ENCODE measurements at regions not wholly inside any gene's neighbourhood (a gene's known extent, or its start where the extent isn't known, plus 50 kb on each side); places are given as distances from the start of the nearest gene placed in this dataset.

DNA sequence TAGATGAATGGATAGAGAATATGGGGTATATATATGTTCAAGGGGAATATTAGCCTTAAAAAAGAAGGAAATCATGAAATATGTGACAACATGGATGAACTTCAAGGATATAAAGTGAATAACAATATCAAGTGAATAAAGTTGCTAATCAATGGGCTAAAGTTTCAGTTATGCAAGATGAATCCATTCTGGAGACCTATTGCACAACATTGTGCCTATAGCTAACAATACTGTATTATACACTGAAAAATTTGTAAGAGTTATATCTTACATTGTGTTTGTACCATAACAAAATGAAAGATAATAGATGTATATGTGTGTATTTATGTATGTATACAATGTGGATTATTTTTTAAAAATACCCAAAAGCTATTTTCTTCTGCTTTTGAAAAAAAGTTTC, 96.3 kb upstream of the DPYD start:
- Histone ChIP-seq H3K9ac (ENCODE audit: low read length in 5 of 5) (no peak overlapping the region), H3K4me1 (ENCODE audit: control insufficient read depth in 5 of 5, insufficient read depth in 5 of 5, low read length in 5 of 5) (no peaks in the 10 kb centered on the region), H3K27me3 (ENCODE audit: control insufficient read depth in 5 of 5, insufficient read depth in 4 of 5, low read length in 5 of 5) (no peaks in the 10 kb centered on the region), H3K27ac (ENCODE audit: low read depth, low read length) (no peak overlapping the region), H3K4me3 (ENCODE audit: low read depth in 1 of 5, low read length in 5 of 5) (no peak overlapping the region), H3K9me3 (ENCODE audit: control insufficient read depth in 5 of 5, low read length in 5 of 5) (no peaks in the 10 kb centered on the region), H3K36me3 (ENCODE audit: control insufficient read depth in 5 of 5, insufficient read depth in 5 of 5, low read length in 5 of 5) (no peaks in the 10 kb centered on the region)

DNA sequence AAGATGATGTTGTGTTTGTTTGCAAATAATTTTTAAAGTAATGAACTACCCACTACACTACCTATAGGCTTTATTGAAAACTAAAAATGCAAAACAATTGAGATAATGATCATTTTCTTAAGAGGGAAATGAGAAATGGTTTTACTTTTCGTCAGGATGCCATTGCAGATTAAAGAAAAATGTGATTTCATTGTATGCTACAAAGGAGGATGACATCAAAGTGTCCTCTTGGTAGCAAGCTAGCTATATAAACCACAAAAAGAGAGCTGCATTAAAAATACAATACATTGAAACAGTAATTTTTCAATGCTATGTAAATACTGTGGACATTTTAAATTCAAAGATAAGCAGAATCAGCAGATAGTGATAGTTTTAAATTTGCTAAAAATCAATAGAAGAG, 87.5 kb upstream of the DPYD start:
- no peaks in the 10 kb centered on the region for H3K36me3 ChIP-seq (ENCODE audit: control insufficient read depth in 5 of 5, insufficient read depth in 5 of 5, low read length in 5 of 5)
- H3K4me3 ChIP-seq (ENCODE audit: low read depth in 1 of 5, low read length in 5 of 5) = no peak overlapping the region
- H3K4me1 ChIP-seq (ENCODE audit: control insufficient read depth in 5 of 5, insufficient read depth in 5 of 5, low read length in 5 of 5) = no peaks in the 10 kb centered on the region
- H3K9ac ChIP-seq (ENCODE audit: low read length in 5 of 5) = no peak overlapping the region
- no peak overlapping the region for H3K27ac ChIP-seq (ENCODE audit: low read depth, low read length)
- H3K27me3 ChIP-seq (ENCODE audit: control insufficient read depth in 5 of 5, insufficient read depth in 4 of 5, low read length in 5 of 5) = no peaks in the 10 kb centered on the region
- H3K9me3 ChIP-seq (ENCODE audit: control insufficient read depth in 5 of 5, low read length in 5 of 5) = no peaks in the 10 kb centered on the region

DNA sequence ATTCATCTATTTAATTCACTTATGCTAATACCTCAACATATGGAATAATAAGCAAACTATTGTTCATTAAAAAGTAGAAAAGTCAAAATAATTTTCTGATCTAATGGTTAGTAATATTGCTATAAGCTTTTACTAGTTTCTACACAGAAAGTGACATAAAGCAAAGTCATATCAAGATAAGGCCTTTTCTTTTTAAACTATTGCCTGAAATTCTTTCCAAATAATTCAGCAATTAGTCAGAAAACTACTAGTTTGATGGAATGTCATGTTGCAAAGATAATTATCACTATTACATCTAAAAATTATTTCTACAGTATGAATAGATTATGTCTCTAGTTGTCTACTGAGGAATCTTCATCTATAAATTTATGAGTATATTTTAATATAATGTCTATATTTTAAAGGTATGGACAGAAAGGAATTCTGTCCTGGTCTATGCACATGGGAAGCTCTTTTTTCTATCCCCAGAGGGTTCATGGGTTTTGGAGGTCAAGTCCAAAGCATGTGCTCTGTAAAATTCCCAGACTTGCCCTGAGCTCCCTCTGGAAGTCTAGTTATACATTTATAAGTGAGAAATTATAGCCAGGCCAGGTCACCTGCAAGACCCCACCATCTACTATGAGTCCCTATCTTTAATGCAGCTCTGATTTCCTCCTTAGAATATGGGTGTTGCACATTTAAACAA, 84.6 kb upstream of the DPYD start:
- Histone ChIP-seq H3K36me3 (ENCODE audit: control insufficient read depth in 5 of 5, insufficient read depth in 5 of 5, low read length in 5 of 5) (no peaks in the 10 kb centered on the region), H3K9me3 (ENCODE audit: control insufficient read depth in 5 of 5, low read length in 5 of 5) (no peaks in the 10 kb centered on the region), H3K27me3 (ENCODE audit: control insufficient read depth in 5 of 5, insufficient read depth in 4 of 5, low read length in 5 of 5) (no peaks in the 10 kb centered on the region), H3K27ac (ENCODE audit: low read depth, low read length) (no peak overlapping the region), H3K4me3 (ENCODE audit: low read depth in 1 of 5, low read length in 5 of 5) (no peak overlapping the region), H3K9ac (ENCODE audit: low read length in 5 of 5) (no peak overlapping the region), H3K4me1 (ENCODE audit: control insufficient read depth in 5 of 5, insufficient read depth in 5 of 5, low read length in 5 of 5) (peaks cover 0 to 6% (median 0%) of the 10 kb centered on the region in 5 donors)

DNA sequence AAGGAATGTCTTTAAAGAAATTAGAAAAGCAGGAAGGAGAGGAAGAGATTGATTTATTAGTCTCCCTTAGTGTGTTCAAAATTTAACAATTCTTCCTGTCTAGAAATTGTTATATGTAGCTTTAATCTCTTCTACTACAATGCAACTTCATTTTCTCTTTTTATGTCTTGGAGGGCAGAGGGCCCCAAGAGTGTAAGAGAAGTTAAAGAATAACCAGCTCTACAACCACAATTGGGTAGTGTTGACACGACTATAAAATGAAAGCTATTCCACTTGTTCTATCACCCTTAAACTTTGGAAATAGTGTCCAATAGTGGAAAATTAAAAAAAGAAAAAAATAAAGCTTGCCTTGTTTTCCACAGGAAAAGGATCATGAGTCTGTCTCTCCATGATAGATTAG, 82.6 kb upstream of the DPYD start:
- Histone ChIP-seq H3K9me3 (ENCODE audit: control insufficient read depth in 5 of 5, low read length in 5 of 5) (no peaks in the 10 kb centered on the region), H3K9ac (ENCODE audit: low read length in 5 of 5) (no peak overlapping the region), H3K27ac (ENCODE audit: low read depth, low read length) (no peak overlapping the region)

DNA sequence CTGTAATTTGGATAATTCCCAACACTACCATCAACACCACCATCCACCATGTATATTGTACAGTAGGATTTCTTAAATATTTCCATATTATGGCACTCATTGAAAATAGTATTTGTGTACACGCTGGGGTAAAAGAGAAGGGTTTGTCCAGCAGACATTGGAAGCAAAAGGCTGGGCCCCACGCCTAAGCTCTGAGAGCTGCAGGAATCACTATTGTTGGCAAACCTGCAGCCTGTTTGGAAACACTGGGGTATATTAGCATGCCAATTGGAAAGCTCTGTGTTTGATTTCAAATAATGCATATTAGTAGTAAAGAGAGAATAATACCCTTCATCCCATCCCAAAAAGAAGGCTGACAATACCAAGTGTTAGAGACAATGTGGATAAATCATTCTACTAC, 81.5 kb upstream of the DPYD start:
- no peak overlapping the region for H3K9ac ChIP-seq (ENCODE audit: low read length in 5 of 5)
- H3K4me3 ChIP-seq (ENCODE audit: low read depth in 1 of 5, low read length in 5 of 5) = no peak overlapping the region
- no peaks in the 10 kb centered on the region for H3K27me3 ChIP-seq (ENCODE audit: control insufficient read depth in 5 of 5, insufficient read depth in 4 of 5, low read length in 5 of 5)
- peaks cover 0 to 6% (median 0%) of the 10 kb centered on the region in 5 donors for H3K4me1 ChIP-seq (ENCODE audit: control insufficient read depth in 5 of 5, insufficient read depth in 5 of 5, low read length in 5 of 5)
- no peaks in the 10 kb centered on the region for H3K9me3 ChIP-seq (ENCODE audit: control insufficient read depth in 5 of 5, low read length in 5 of 5)
- H3K36me3 ChIP-seq (ENCODE audit: control insufficient read depth in 5 of 5, insufficient read depth in 5 of 5, low read length in 5 of 5) = no peaks in the 10 kb centered on the region
- H3K27ac ChIP-seq (ENCODE audit: low read depth, low read length) = no peak overlapping the region

More for the DNA sequence above, 82.6 kb upstream of the DPYD start:
- no peaks in the 10 kb centered on the region for H3K36me3 ChIP-seq (ENCODE audit: control insufficient read depth in 5 of 5, insufficient read depth in 5 of 5, low read length in 5 of 5)
- H3K4me1 ChIP-seq (ENCODE audit: control insufficient read depth in 5 of 5, insufficient read depth in 5 of 5, low read length in 5 of 5) = peaks cover 0 to 6% (median 0%) of the 10 kb centered on the region in 5 donors
- H3K4me3 ChIP-seq (ENCODE audit: low read depth in 1 of 5, low read length in 5 of 5) = no peak overlapping the region
- no peaks in the 10 kb centered on the region for H3K27me3 ChIP-seq (ENCODE audit: control insufficient read depth in 5 of 5, insufficient read depth in 4 of 5, low read length in 5 of 5)

DNA sequence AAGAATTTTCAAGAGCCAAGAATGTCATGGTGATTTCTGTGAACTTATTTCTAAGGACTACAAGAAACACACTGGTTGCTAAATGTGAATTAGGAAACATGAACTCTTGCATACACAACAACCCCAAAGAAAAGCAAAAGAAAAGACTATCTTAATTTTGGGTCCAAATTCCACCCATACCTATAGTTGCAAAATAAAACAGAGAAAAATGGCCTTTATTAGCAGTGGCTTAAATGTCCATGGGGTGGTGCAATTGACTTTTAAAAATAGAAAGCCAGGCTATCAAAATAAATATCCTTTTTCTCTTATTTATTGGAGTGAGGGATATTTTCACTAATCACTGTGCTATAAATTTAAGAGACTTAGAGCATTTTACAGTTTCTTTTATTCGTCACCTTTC, 80.9 kb upstream of the DPYD start:
- Histone ChIP-seq H3K9ac (ENCODE audit: low read length in 5 of 5) (no peak overlapping the region), H3K9me3 (ENCODE audit: control insufficient read depth in 5 of 5, low read length in 5 of 5) (no peaks in the 10 kb centered on the region), H3K4me1 (ENCODE audit: control insufficient read depth in 5 of 5, insufficient read depth in 5 of 5, low read length in 5 of 5) (peaks cover 0 to 6% (median 0%) of the 10 kb centered on the region in 5 donors), H3K27me3 (ENCODE audit: control insufficient read depth in 5 of 5, insufficient read depth in 4 of 5, low read length in 5 of 5) (no peaks in the 10 kb centered on the region), H3K4me3 (ENCODE audit: low read depth in 1 of 5, low read length in 5 of 5) (no peak overlapping the region), H3K27ac (ENCODE audit: low read depth, low read length) (no peak overlapping the region), H3K36me3 (ENCODE audit: control insufficient read depth in 5 of 5, insufficient read depth in 5 of 5, low read length in 5 of 5) (no peaks in the 10 kb centered on the region)

DNA sequence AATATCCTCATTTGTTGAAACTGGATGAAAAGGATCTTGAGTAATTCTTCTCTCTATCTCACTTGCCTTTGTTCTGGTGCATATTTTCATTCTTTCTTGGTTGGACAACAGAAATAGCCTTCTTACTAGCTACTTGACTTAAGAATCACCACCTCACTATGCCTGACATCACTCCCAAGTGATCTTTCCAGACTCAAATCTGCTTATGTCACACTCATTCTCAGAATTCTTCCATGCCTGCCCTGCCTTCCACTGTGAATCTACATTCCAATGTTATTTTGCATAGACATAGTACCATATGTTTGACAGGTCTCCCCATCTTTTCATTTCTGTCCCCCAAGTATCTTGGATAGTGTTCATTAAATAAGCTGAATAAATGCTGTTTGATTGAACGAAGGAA, 78.5 kb upstream of the DPYD start:
- Histone ChIP-seq H3K27ac (ENCODE audit: low read depth, low read length) (no peak overlapping the region), H3K36me3 (ENCODE audit: control insufficient read depth in 5 of 5, insufficient read depth in 5 of 5, low read length in 5 of 5) (no peaks in the 10 kb centered on the region), H3K4me1 (ENCODE audit: control insufficient read depth in 5 of 5, insufficient read depth in 5 of 5, low read length in 5 of 5) (peaks cover 0 to 6% (median 0%) of the 10 kb centered on the region in 5 donors), H3K27me3 (ENCODE audit: control insufficient read depth in 5 of 5, insufficient read depth in 4 of 5, low read length in 5 of 5) (no peaks in the 10 kb centered on the region), H3K9me3 (ENCODE audit: control insufficient read depth in 5 of 5, low read length in 5 of 5) (no peaks in the 10 kb centered on the region), H3K9ac (ENCODE audit: low read length in 5 of 5) (no peak overlapping the region), H3K4me3 (ENCODE audit: low read depth in 1 of 5, low read length in 5 of 5) (no peak overlapping the region)

DNA sequence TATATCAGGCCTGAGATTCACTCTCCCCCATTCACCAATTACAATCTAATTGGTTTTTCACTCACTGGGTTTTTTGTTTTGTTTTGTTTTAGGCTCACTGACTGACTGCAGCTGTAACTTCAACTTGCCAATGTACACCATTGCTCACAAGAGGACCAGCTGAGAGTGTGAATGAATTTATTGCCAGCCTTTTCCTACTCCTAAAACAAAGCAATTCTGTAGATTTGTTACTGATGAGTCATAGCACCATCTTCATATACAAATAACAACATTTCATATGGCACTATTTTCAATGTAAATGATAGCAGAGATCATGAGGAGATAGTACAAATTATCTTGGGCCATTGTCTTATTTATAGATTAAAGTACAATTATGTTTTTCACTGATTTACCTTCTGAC, 76.0 kb upstream of the DPYD start:
- Histone ChIP-seq H3K27ac (ENCODE audit: low read depth, low read length) (no peak overlapping the region), H3K36me3 (ENCODE audit: control insufficient read depth in 5 of 5, insufficient read depth in 5 of 5, low read length in 5 of 5) (no peaks in the 10 kb centered on the region), H3K9me3 (ENCODE audit: control insufficient read depth in 5 of 5, low read length in 5 of 5) (no peaks in the 10 kb centered on the region), H3K9ac (ENCODE audit: low read length in 5 of 5) (no peak overlapping the region), H3K4me1 (ENCODE audit: control insufficient read depth in 5 of 5, insufficient read depth in 5 of 5, low read length in 5 of 5) (peaks cover 0 to under 1% (median 0%) of the 10 kb centered on the region in 5 donors), H3K27me3 (ENCODE audit: control insufficient read depth in 5 of 5, insufficient read depth in 4 of 5, low read length in 5 of 5) (no peaks in the 10 kb centered on the region), H3K4me3 (ENCODE audit: low read depth in 1 of 5, low read length in 5 of 5) (no peak overlapping the region)

DNA sequence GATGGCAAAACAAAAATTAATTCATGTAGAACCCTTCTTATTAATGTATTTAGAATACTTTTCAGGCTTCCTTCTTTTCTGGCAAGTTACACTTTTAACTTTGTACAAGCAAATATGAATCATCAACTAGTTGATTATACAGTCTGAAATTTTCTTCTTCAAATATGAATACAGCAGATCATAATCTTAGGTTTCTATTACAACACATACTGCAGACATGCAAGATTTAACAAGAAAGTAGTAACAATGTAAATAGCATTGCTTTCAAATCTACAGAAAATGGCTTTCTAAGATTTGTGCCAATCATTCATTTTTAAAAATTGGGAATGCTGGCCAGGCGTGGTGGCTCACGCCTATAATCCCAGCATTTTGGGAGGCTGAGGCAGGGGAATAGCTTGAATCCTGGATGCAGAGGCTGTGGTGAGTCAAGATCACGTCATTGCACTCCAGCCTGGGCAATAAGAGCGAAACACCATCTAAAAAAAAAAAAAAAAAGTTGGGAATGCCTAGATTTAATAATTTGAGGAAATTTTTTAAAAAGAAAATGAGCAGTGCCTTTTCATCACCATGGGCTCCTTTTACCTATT, 68.4 kb upstream of the DPYD start:
- Histone ChIP-seq H3K4me1 (ENCODE audit: control insufficient read depth in 5 of 5, insufficient read depth in 5 of 5, low read length in 5 of 5) (no peaks in the 10 kb centered on the region), H3K27me3 (ENCODE audit: control insufficient read depth in 5 of 5, insufficient read depth in 4 of 5, low read length in 5 of 5) (no peaks in the 10 kb centered on the region), H3K9me3 (ENCODE audit: control insufficient read depth in 5 of 5, low read length in 5 of 5) (no peaks in the 10 kb centered on the region), H3K36me3 (ENCODE audit: control insufficient read depth in 5 of 5, insufficient read depth in 5 of 5, low read length in 5 of 5) (no peaks in the 10 kb centered on the region), H3K4me3 (ENCODE audit: low read depth in 1 of 5, low read length in 5 of 5) (no peak overlapping the region), H3K9ac (ENCODE audit: low read length in 5 of 5) (no peak overlapping the region), H3K27ac (ENCODE audit: low read depth, low read length) (no peak overlapping the region)

DNA sequence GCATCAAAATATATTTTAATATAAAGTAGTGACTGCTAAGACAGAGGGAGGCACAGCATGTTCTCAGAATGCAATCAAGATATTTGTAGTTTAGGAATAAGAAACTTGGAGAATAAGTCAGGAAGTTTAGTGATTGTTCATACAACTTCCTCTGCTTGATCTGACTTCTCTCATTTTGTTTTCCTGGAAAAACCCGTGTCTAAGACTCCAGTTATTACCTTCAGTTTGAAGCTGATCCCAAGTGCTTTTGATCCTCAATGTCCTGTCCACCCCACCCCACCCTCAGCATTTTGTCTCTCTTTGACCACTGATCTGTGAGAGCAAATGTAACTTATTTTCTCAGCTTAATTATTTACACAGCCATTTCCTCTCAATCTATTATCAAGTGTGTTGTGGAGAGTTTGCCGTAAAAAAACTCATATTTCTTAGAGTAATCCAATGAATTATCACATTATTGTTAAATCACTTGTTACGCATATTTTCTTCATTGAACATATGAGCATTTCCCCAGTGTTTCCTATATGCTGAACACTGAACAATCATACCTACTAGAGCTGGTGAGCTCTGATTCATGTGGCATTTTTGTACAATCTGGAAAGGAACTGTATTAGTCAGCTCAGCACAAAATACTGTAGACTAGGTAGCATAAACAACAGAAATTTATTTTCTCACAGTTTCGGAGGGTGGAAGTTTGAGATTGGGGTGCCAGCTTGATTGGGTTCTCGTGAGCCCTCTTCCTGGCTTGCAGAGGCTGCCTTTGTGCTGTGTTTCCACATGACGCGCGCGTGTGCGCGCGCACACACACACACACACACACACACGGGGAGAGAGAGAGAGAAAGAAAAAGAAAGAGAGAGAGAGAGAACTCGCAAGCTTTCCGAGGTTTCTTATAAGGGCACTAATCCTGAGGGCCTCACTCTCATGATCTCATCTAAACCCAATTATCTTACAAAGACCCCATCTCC, 65.5 kb upstream of the DPYD start:
- Histone ChIP-seq H3K27ac (ENCODE audit: low read depth, low read length) (no peak overlapping the region), H3K9ac (ENCODE audit: low read length in 5 of 5) (no peak overlapping the region), H3K9me3 (ENCODE audit: control insufficient read depth in 5 of 5, low read length in 5 of 5) (no peaks in the 10 kb centered on the region)

More for the DNA sequence above, 65.5 kb upstream of the DPYD start:
- H3K4me1 ChIP-seq (ENCODE audit: control insufficient read depth in 5 of 5, insufficient read depth in 5 of 5, low read length in 5 of 5) = no peaks in the 10 kb centered on the region
- no peaks in the 10 kb centered on the region for H3K36me3 ChIP-seq (ENCODE audit: control insufficient read depth in 5 of 5, insufficient read depth in 5 of 5, low read length in 5 of 5)
- no peaks in the 10 kb centered on the region for H3K27me3 ChIP-seq (ENCODE audit: control insufficient read depth in 5 of 5, insufficient read depth in 4 of 5, low read length in 5 of 5)
- no peak overlapping the region for H3K4me3 ChIP-seq (ENCODE audit: low read depth in 1 of 5, low read length in 5 of 5)
